HFFc6 (cell line): ENCODE measurements at regions not wholly inside any gene's neighbourhood (a gene's known extent, or its start where the extent isn't known, plus 50 kb on each side); places are given as distances from the start of the nearest gene placed in this dataset.

Experiments used
- DNase-seq: peaks from one replicate; pipeline ENCODE4 v3.0.0-alpha.2; 2018
- H3K27ac Mint-ChIP-seq: 2 replicates; pipeline ENCODE4 v1.8.0; 2020; ENCODE audit warnings: mild to moderate bottlenecking, mixed read lengths
- H3K27me3 Mint-ChIP-seq: 2 replicates; pipeline ENCODE4 v1.8.0; 2021; ENCODE audit warnings: mild to moderate bottlenecking, moderate library complexity, mixed read lengths; ENCODE audit not compliant: insufficient read depth
- H3K36me3 Mint-ChIP-seq: 2 replicates; pipeline ENCODE4 v1.8.0; 2021; ENCODE audit warnings: low read depth, mixed read lengths
- H3K4me1 Mint-ChIP-seq: 2 replicates; pipeline ENCODE4 v1.8.0; 2020; ENCODE audit warnings: low read depth, mixed read lengths
- H3K4me3 Mint-ChIP-seq: 2 replicates; pipeline ENCODE4 v1.8.0; 2020; ENCODE audit warnings: mild to moderate bottlenecking, moderate library complexity, mixed read lengths
- H3K9me3 Mint-ChIP-seq: 2 replicates; pipeline ENCODE4 v1.8.0; 2020; ENCODE audit warnings: mild to moderate bottlenecking, mixed read lengths
- TF ChIP-seq, protein P1 (sequence below): fragments of 200-600 bp; sonication (generic); IDR thresholded peaks from 2 replicates; pipeline ENCODE4 v1.5.0; 2021; ENCODE audit warnings: antibody characterized with exemption, mild to moderate bottlenecking

DNA sequence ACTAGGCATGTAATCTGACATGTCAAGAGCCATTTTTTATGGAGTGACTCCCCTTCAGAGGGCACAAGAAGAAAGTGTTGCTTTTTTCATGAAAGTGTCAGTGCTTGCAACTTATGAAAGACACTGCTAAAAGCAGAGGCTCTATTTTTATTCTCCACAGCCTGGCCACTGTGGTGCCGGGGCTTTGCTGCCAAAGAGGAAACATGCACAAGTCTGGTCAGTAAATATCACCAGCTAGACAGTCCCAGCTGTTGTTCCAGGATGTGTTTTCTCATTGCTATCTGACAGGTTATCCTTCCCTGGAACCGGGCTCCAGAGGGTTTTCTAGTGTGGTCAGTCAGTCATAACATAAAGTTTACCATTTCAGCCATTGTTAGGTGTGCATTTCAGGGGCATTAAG, 180.7 kb upstream of the PITRM1 start:
- no peaks in the 10 kb centered on the region for H3K9me3 Mint-ChIP-seq
- 0 out of 2 replicates have a peak, but pooled peaks cover 5% of the 10 kb centered on the region for H3K4me1 Mint-ChIP-seq
- H3K27ac Mint-ChIP-seq = no peak overlapping the region
- H3K4me3 Mint-ChIP-seq = no peak overlapping the region
- TF ChIP-seq, protein P1, sequence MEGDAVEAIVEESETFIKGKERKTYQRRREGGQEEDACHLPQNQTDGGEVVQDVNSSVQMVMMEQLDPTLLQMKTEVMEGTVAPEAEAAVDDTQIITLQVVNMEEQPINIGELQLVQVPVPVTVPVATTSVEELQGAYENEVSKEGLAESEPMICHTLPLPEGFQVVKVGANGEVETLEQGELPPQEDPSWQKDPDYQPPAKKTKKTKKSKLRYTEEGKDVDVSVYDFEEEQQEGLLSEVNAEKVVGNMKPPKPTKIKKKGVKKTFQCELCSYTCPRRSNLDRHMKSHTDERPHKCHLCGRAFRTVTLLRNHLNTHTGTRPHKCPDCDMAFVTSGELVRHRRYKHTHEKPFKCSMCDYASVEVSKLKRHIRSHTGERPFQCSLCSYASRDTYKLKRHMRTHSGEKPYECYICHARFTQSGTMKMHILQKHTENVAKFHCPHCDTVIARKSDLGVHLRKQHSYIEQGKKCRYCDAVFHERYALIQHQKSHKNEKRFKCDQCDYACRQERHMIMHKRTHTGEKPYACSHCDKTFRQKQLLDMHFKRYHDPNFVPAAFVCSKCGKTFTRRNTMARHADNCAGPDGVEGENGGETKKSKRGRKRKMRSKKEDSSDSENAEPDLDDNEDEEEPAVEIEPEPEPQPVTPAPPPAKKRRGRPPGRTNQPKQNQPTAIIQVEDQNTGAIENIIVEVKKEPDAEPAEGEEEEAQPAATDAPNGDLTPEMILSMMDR = no peak
- DNase-seq = no peak
- peaks cover 41% of the 10 kb centered on the region for H3K27me3 Mint-ChIP-seq
- no peaks in the 10 kb centered on the region for H3K36me3 Mint-ChIP-seq

DNA sequence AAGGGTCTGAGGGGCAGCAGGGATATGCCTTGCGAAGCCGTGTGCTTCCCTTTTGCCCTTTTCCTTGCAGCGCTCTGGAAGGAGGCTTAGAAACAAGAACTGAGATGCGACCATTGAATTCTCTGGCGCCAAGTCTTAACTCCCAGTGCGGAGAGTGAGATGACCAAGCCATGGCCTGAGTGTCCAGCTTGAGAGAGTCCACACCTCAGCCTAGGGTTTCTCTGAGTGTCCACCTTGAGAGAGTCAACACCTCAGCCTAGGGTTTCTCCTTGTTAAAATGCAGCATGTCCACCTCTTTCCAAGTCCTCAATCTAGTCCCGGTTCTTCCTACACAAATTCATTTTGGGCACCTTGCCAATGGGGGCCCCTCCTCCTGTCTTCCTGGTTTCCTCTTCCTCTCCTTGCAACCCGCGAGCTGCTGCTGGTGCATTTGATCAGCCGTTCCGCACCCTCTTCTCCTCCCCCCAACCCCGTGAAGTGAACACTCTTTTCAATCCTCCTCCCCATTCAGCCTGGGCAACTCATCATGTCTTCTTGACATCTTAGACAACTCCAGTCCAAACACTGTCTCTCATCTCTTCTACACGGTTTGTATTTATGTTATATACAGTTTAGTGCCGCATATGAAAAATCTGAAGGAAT, 178.2 kb upstream of the PITRM1 start:
- no peak for DNase-seq
- Mint-ChIP-seq H3K9me3 (no peaks in the 10 kb centered on the region), H3K27me3 (peaks cover 45% of the 10 kb centered on the region), H3K4me1 (0 out of 2 replicates have a peak, but pooled peaks cover 5% of the 10 kb centered on the region), H3K4me3 (no peak overlapping the region), H3K36me3 (no peaks in the 10 kb centered on the region), H3K27ac (no peak overlapping the region)
- TF ChIP-seq, protein P1 = no peak

DNA sequence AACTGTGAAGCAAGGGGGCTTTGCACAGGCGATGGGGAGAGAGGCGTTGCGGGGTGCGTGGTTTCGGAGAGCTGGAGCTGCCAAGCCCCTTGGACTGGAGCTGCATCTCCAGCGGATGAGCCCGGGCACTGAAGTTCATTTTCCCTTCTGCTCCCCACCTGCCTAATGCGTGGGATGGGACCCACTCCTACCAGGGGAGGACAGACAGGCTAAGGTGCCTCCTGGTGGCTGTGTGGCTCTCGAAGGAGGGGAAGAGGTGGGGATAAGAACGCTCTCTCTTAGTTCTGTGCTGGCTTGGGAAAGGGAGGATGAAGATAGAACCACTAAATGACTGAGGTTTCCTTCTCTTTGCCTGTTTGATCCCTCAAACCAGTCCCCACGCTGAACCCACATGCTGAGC, 177.6 kb upstream of the PITRM1 start:
- no peak for DNase-seq
- TF ChIP-seq, protein P1 = no peak
- peaks cover 45% of the 10 kb centered on the region for H3K27me3 Mint-ChIP-seq
- no peak overlapping the region for H3K27ac Mint-ChIP-seq
- no peaks in the 10 kb centered on the region for H3K36me3 Mint-ChIP-seq
- 0 out of 2 replicates have a peak, but pooled peaks cover 5% of the 10 kb centered on the region for H3K4me1 Mint-ChIP-seq
- H3K9me3 Mint-ChIP-seq = no peaks in the 10 kb centered on the region
- H3K4me3 Mint-ChIP-seq = no peak overlapping the region

DNA sequence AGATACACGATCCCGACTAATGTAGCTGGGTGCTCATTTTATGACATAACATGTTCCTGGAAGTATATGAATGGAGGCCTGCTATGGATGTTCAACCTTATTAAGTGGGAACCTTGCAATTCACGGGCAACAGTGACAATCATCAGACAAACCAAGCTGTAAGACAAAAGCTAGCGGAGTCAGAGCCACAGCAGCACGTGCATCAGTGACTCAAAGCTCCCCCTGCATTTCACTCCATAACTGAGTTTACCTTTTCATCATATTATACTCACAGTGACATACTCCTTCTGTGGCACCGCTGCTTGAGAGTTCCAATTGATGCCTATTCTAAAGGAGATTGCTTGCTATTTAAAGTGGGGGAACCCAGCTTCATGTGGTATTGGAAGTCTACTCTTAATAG, 176.0 kb upstream of the PITRM1 start:
- TF ChIP-seq, protein P1 = no peak
- no peak for DNase-seq
- no peaks in the 10 kb centered on the region for H3K9me3 Mint-ChIP-seq

DNA sequence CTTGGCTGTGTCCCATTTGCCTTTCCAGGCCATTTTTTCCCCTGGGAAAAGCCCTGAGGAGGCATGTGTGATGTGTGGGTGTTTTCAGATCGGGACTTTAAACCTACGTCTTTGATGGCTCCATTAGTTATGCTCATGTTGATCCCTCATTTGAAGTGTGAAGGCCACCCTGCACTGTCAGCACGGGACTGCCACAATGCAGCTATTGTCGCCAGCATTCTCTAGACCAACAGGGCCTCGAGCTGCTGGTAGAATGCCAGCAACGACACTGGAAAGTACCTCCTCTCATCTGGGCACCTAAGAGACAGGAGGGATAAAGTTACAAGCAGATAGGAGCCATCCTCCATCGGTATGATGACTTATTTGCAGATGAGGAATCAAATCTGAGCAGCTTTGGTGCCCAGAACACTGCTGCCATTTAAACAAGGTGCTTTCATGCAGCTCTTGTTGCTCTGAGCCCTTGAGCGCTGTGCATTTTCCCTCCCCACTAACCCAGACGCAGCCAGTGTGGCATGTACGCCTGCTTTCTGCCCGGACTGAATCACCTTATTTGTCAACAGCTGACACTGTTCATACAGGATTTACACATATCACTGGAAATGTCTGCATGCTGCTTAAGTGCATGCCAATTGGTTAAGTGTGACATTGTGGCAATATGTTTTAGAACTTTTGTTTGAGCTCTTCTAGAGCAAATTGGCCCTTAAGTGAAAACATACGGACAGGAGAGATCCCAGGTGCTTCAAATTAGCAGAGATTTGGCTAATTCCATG, 175.0 kb upstream of the PITRM1 start:
- Mint-ChIP-seq H3K36me3 (no peaks in the 10 kb centered on the region), H3K27me3 (peaks cover 40% of the 10 kb centered on the region), H3K4me1 (no peaks in the 10 kb centered on the region), H3K4me3 (no peak overlapping the region), H3K9me3 (no peaks in the 10 kb centered on the region), H3K27ac (no peak overlapping the region)
- DNase-seq = no peak
- TF ChIP-seq, protein P1 = no peak

More for the DNA sequence above, 176.0 kb upstream of the PITRM1 start:
- Mint-ChIP-seq H3K4me1 (no peaks in the 10 kb centered on the region), H3K27ac (no peak overlapping the region), H3K4me3 (no peak overlapping the region), H3K27me3 (peaks cover 40% of the 10 kb centered on the region), H3K36me3 (no peaks in the 10 kb centered on the region)
